BJ (cell line): ENCODE measurements at regions not wholly inside any gene's neighbourhood (a gene's known extent, or its start where the extent isn't known, plus 50 kb on each side); places are given as distances from the start of the nearest gene placed in this dataset.

ENCODE experiments used
- CTCF ChIA-PET: fragments of 350-600 bp; formaldehyde crosslinking; extraction: SDS; loops from one replicate; lab custom pipeline; 2021; ENCODE audit warnings: antibody characterized with exemption, inconsistent platforms; lab: Yijun Ruan, JAX
- POLR2A ChIA-PET: fragments of 300-600 bp; sonication (Branson Sonifier 250); formaldehyde crosslinking; extraction: SDS; loops from one replicate; lab custom pipeline; 2021; ENCODE audit warnings: antibody characterized with exemption; lab: Charles Lee
- DNase-seq: peaks from one replicate; pipeline ENCODE4 v3.0.0-alpha.2; 2011; ENCODE audit warnings: low read depth
- H3K27me3 ChIP-seq: 2 replicates; pipeline ENCODE4 v1.6.0; 2011; ENCODE audit warnings: low read length; ENCODE audit not compliant: control insufficient read depth, insufficient read depth
- H3K36me3 ChIP-seq: 2 replicates; pipeline ENCODE4 v1.5.1; 2011; ENCODE audit warnings: low read length; ENCODE audit not compliant: control insufficient read depth, insufficient read depth
- H3K4me3 ChIP-seq: 2 replicates; pipeline ENCODE4 v1.5.1; 2011; ENCODE audit warnings: low read depth, mild to moderate bottlenecking, control low read depth, low read length
- CTCF ChIP-seq: IDR thresholded peaks from 2 replicates; pipeline ENCODE4 v1.5.1; 2011; ENCODE audit warnings: low read depth, mild to moderate bottlenecking, control low read depth, inconsistent platforms, low read length, moderate library complexity; ENCODE audit not compliant: insufficient read depth

GRCh38 chr5:163281512-163281911 is 155.9 kb upstream of the CCNG1 start:
- POLR2A ChIA-PET, result no interaction called here

GRCh38 chr5:163293836-163294235 is 143.6 kb upstream of the CCNG1 start:
- Histone ChIP-seq H3K4me3 (no peak overlapping the region), H3K27me3 (no peaks in the 10 kb centered on the region), H3K36me3 (no peaks in the 10 kb centered on the region)
- TF ChIP-seq CTCF, result no peak
- ChIA-PET CTCF (no interaction called here), POLR2A (no interaction called here)
- DNase-seq, result no peak

More at GRCh38 chr5:163281512-163281911, 155.9 kb upstream of the CCNG1 start:
- DNase-seq, result no peak
- H3K27me3 ChIP-seq, result no peaks in the 10 kb centered on the region
- TF ChIP-seq CTCF, result no peak
- no peak overlapping the region for H3K4me3 ChIP-seq
- no peaks in the 10 kb centered on the region for H3K36me3 ChIP-seq
- CTCF ChIA-PET, result no interaction called here

GRCh38 chr5:163303718-163304117 is 133.7 kb upstream of the CCNG1 start:
- ChIA-PET POLR2A (no interaction called here), CTCF (no interaction called here)
- H3K27me3 ChIP-seq, result no peaks in the 10 kb centered on the region
- no peak overlapping the region for H3K4me3 ChIP-seq
- no peaks in the 10 kb centered on the region for H3K36me3 ChIP-seq
- TF ChIP-seq CTCF, result no peak
- no peak for DNase-seq

DNA sequence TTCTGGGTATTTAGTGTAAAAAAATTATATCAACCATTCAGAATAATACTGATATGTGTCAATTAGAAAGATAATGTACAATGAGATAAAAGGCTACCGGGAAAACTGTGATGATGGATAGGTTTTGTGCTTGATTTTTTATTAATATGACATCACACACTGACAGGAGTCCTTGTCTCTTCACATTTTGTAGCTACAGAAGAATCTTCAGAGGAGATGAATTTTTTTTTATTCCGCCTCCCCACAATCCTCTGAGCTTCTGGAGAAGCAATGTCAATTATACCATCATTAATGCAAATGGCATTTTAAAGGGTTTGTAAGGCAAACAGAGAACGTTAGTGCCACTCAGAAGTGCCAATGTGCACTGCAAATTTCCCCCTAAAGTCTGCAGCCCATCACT is 131.7 kb upstream of the CCNG1 start:
- Histone ChIP-seq H3K27me3 (no peaks in the 10 kb centered on the region), H3K4me3 (no peak overlapping the region), H3K36me3 (no peaks in the 10 kb centered on the region)
- CTCF ChIA-PET, result no interaction called here
- no peak for DNase-seq
- POLR2A ChIA-PET, result no interaction called here
- TF ChIP-seq CTCF, result no peak

GRCh38 chr5:163306421-163306820 is 131.0 kb upstream of the CCNG1 start:
- ChIA-PET CTCF (interaction anchor here (0.9 kb wide), 1 partner anchor 41 kb away, joined by 3 read pairs; no protein-coding TSS in a partner anchor), POLR2A (no interaction called here)
- DNase-seq, result no peak
- H3K4me3 ChIP-seq, result no peak overlapping the region
- TF ChIP-seq CTCF, result no peak
- no peaks in the 10 kb centered on the region for H3K27me3 ChIP-seq
- H3K36me3 ChIP-seq, result no peaks in the 10 kb centered on the region
